ENCODE measurements at regions not wholly inside any gene's neighbourhood (a gene's known extent, or its start where the extent isn't known, plus 50 kb on each side); places are given as distances from the start of the nearest gene placed in this dataset.

DNA sequence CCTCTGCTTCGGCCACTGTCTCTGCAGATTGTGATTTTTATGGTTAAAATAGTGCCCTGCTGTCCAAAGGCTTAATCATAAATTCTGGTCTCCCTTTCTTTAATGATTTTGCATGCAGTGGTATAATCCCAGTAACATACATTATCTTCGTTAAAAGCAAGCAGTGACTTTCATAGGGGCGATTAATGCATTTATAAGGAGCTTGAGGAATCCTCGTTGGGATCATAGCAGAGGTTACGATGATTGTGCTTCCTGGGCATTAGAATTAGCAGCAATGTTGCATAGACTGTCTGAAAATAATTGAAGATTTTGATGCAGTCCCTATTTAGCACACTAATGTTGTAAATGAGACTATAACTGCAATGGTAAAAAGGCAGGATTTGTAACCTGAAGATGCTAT is 181.3 kb downstream of the PRL start:
- H3K4me1 ChIP-seq (ENCODE audit: control insufficient read depth in 1 of 2, insufficient read depth in 2 of 2, low read length in 2 of 2): no peaks in the 10 kb centered on the region
- H4K91ac ChIP-seq (ENCODE audit: low read depth, low read length): no peak overlapping the region
- H3K27me3 ChIP-seq (ENCODE audit: insufficient read depth, low read length): no peaks in the 10 kb centered on the region
- no peaks in the 10 kb centered on the region for H3K9me3 ChIP-seq (ENCODE audit: insufficient read depth, low read depth, low read length)
- H2BK120ac ChIP-seq (ENCODE audit: insufficient read depth, low read length, poor library complexity): no peak overlapping the region
- H3K18ac ChIP-seq (ENCODE audit: low read length): no peak overlapping the region
- no peaks in the 10 kb centered on the region for H3K79me1 ChIP-seq (ENCODE audit: low read length)
- no peak overlapping the region for H3K14ac ChIP-seq (ENCODE audit: low read length)
- no peak overlapping the region for H2AK5ac ChIP-seq (ENCODE audit: low read length)
- H3K4ac ChIP-seq (ENCODE audit: low read depth, low read length): no peak overlapping the region
- no peak overlapping the region for H4K12ac ChIP-seq (ENCODE audit: low read depth, low read length)
- no peaks in the 10 kb centered on the region for H3K79me2 ChIP-seq (ENCODE audit: control insufficient read depth, insufficient read depth, low read length, poor library complexity)
- DNase-seq: no peak
- no CpG with 5 or more reads among the region's 5 CpGs for WGBS (ENCODE audit: extremely low coverage, insufficient coverage, insufficient read length)
- no peak overlapping the region for H4K8ac ChIP-seq (ENCODE audit: low read depth, low read length)
- no peak overlapping the region for H2AFZ ChIP-seq (ENCODE audit: insufficient read depth, low read length, poor library complexity)
- H3K4me2 ChIP-seq (ENCODE audit: low read length): no peak overlapping the region
- no peak overlapping the region for H2BK12ac ChIP-seq (ENCODE audit: low read length)
- peaks cover 0 to 1% of the 10 kb centered on the region in 2 experiments for H3K36me3 ChIP-seq (ENCODE audit: control insufficient read depth in 1 of 2, insufficient read depth in 2 of 2, low read length in 2 of 2)
- H2BK5ac ChIP-seq (ENCODE audit: low read depth, low read length, poor library complexity): no peak overlapping the region
- no peak overlapping the region for H3K27ac ChIP-seq (ENCODE audit: low read depth, low read length)
- no peak overlapping the region for H3K23ac ChIP-seq (ENCODE audit: low read length)
- no peak overlapping the region for H3K4me3 ChIP-seq (ENCODE audit: low read depth, low read length)
- no peak overlapping the region for H3K9ac ChIP-seq (ENCODE audit: low read length)

DNA sequence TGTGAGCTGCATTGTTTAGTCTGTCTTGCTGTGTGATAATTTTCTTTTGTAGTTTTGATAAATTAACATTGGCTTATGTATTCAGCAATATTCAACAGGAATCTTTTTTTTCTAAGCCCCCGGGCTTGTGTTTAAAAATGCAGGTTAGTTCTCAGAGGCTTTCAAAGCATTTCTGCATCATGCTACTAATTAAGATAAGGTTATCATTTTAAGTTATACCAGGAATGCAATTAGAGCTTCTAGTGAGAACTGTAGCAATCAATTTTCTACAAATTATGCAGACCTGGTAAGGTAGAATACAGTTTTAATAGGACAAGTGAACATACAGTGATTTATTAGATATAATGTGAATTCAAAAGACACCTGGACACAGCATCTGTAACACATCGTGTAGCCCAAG is 179.2 kb downstream of the PRL start:
- no peak overlapping the region for H2BK120ac ChIP-seq (ENCODE audit: insufficient read depth, low read length, poor library complexity)
- no peak for DNase-seq

DNA sequence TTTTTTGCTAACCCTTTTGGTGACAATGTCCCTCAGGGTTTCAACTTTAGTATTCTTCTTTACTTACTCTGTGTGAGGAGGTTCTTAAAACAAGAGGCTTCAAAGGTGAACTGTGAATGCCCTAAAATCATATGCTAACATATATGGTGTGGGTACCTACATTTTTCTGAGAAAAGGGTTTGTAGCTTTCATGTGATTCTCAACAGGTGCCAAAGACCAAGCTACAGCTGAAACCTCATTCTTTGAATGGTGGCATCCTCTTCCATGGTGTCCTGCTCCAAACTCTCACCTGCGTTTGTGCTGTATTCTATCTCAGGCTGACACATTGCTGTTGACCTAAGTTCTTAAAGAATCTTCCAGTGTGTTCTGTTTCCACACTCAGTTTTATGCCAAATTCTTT is 177.3 kb downstream of the PRL start:
- Histone ChIP-seq H3K27me3 (ENCODE audit: insufficient read depth, low read length) (no peaks in the 10 kb centered on the region), H2AFZ (ENCODE audit: insufficient read depth, low read length, poor library complexity) (no peak overlapping the region), H3K23ac (ENCODE audit: low read length) (no peak overlapping the region), H3K36me3 (ENCODE audit: control insufficient read depth in 1 of 2, insufficient read depth in 2 of 2, low read length in 2 of 2) (peaks cover under 1 to 2% of the 10 kb centered on the region in 2 experiments), H3K18ac (ENCODE audit: low read length) (no peak overlapping the region), H3K4me2 (ENCODE audit: low read length) (no peak overlapping the region), H3K14ac (ENCODE audit: low read length) (no peak overlapping the region), H3K4ac (ENCODE audit: low read depth, low read length) (no peak overlapping the region), H4K8ac (ENCODE audit: low read depth, low read length) (no peak overlapping the region), H3K4me1 (ENCODE audit: control insufficient read depth in 1 of 2, insufficient read depth in 2 of 2, low read length in 2 of 2) (no peaks in the 10 kb centered on the region), H2BK5ac (ENCODE audit: low read depth, low read length, poor library complexity) (no peak overlapping the region), H3K79me1 (ENCODE audit: low read length) (no peaks in the 10 kb centered on the region), H4K12ac (ENCODE audit: low read depth, low read length) (no peak overlapping the region), H4K91ac (ENCODE audit: low read depth, low read length) (no peak overlapping the region), H2BK12ac (ENCODE audit: low read length) (no peak overlapping the region), H2BK120ac (ENCODE audit: insufficient read depth, low read length, poor library complexity) (no peak overlapping the region), H3K9me3 (ENCODE audit: insufficient read depth, low read depth, low read length) (no peaks in the 10 kb centered on the region), H3K79me2 (ENCODE audit: control insufficient read depth, insufficient read depth, low read length, poor library complexity) (no peaks in the 10 kb centered on the region), H3K4me3 (ENCODE audit: low read depth, low read length) (no peak overlapping the region), H2AK5ac (ENCODE audit: low read length) (no peak overlapping the region), H3K27ac (ENCODE audit: low read depth, low read length) (no peak overlapping the region), H3K9ac (ENCODE audit: low read length) (no peak overlapping the region)
- DNase-seq: no peak
- WGBS (ENCODE audit: extremely low coverage, insufficient coverage, insufficient read length): no CpG with 5 or more reads among the region's 1 CpG

More for the DNA sequence above, 179.2 kb downstream of the PRL start:
- Histone ChIP-seq H2BK12ac (ENCODE audit: low read length) (no peak overlapping the region), H3K4me2 (ENCODE audit: low read length) (no peak overlapping the region), H3K4me1 (ENCODE audit: control insufficient read depth in 1 of 2, insufficient read depth in 2 of 2, low read length in 2 of 2) (no peaks in the 10 kb centered on the region), H3K4ac (ENCODE audit: low read depth, low read length) (no peak overlapping the region), H3K23ac (ENCODE audit: low read length) (no peak overlapping the region), H2AK5ac (ENCODE audit: low read length) (no peak overlapping the region), H3K9ac (ENCODE audit: low read length) (no peak overlapping the region), H4K8ac (ENCODE audit: low read depth, low read length) (no peak overlapping the region), H3K27me3 (ENCODE audit: insufficient read depth, low read length) (no peaks in the 10 kb centered on the region), H3K18ac (ENCODE audit: low read length) (no peak overlapping the region), H4K12ac (ENCODE audit: low read depth, low read length) (no peak overlapping the region), H2BK5ac (ENCODE audit: low read depth, low read length, poor library complexity) (no peak overlapping the region), H2AFZ (ENCODE audit: insufficient read depth, low read length, poor library complexity) (no peak overlapping the region), H3K79me1 (ENCODE audit: low read length) (no peaks in the 10 kb centered on the region), H3K4me3 (ENCODE audit: low read depth, low read length) (no peak overlapping the region), H3K79me2 (ENCODE audit: control insufficient read depth, insufficient read depth, low read length, poor library complexity) (no peaks in the 10 kb centered on the region), H3K36me3 (ENCODE audit: control insufficient read depth in 1 of 2, insufficient read depth in 2 of 2, low read length in 2 of 2) (peaks cover 0 to 2% of the 10 kb centered on the region in 2 experiments), H4K91ac (ENCODE audit: low read depth, low read length) (no peak overlapping the region), H3K9me3 (ENCODE audit: insufficient read depth, low read depth, low read length) (no peaks in the 10 kb centered on the region), H3K27ac (ENCODE audit: low read depth, low read length) (no peak overlapping the region), H3K14ac (ENCODE audit: low read length) (no peak overlapping the region)
- WGBS (ENCODE audit: extremely low coverage, insufficient coverage, insufficient read length): no CpG with 5 or more reads among the region's 2 CpGs

DNA sequence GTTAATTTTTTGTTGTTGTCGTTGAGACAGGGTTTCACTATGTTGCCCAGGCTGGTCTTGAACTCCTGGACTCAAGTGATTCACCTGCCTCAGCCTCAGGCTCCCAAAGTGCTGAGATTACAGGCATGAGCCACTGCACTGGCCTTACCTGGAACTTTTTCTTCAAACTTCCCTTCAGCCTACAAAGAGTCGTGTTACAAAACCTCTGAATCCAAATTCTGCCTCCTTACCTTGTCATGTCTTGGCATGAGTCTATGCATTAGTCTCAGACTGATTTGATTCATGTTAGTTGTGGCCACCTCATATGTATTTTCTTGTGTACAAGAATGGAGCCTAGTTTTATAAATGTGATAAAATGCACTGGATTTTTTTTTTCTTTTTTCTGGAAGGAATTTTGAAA is 172.1 kb downstream of the PRL start:
- Histone ChIP-seq H4K12ac (ENCODE audit: low read depth, low read length) (no peak overlapping the region), H2BK5ac (ENCODE audit: low read depth, low read length, poor library complexity) (no peak overlapping the region), H3K9me3 (ENCODE audit: insufficient read depth, low read depth, low read length) (no peaks in the 10 kb centered on the region), H2BK12ac (ENCODE audit: low read length) (no peak overlapping the region), H3K4me3 (ENCODE audit: low read depth, low read length) (no peak overlapping the region), H3K27me3 (ENCODE audit: insufficient read depth, low read length) (no peaks in the 10 kb centered on the region), H2BK120ac (ENCODE audit: insufficient read depth, low read length, poor library complexity) (no peak overlapping the region), H3K18ac (ENCODE audit: low read length) (no peak overlapping the region), H2AK5ac (ENCODE audit: low read length) (no peak overlapping the region), H3K14ac (ENCODE audit: low read length) (no peak overlapping the region), H4K91ac (ENCODE audit: low read depth, low read length) (no peak overlapping the region), H3K79me1 (ENCODE audit: low read length) (no peaks in the 10 kb centered on the region), H3K79me2 (ENCODE audit: control insufficient read depth, insufficient read depth, low read length, poor library complexity) (no peaks in the 10 kb centered on the region), H3K4me1 (ENCODE audit: control insufficient read depth in 1 of 2, insufficient read depth in 2 of 2, low read length in 2 of 2) (no peaks in the 10 kb centered on the region), H4K8ac (ENCODE audit: low read depth, low read length) (no peak overlapping the region), H3K36me3 (ENCODE audit: control insufficient read depth in 1 of 2, insufficient read depth in 2 of 2, low read length in 2 of 2) (peaks cover 1 to 2% of the 10 kb centered on the region in 2 experiments), H2AFZ (ENCODE audit: insufficient read depth, low read length, poor library complexity) (no peak overlapping the region), H3K9ac (ENCODE audit: low read length) (no peak overlapping the region), H3K27ac (ENCODE audit: low read depth, low read length) (no peak overlapping the region), H3K23ac (ENCODE audit: low read length) (no peak overlapping the region), H3K4me2 (ENCODE audit: low read length) (no peak overlapping the region), H3K4ac (ENCODE audit: low read depth, low read length) (no peak overlapping the region)
- no CpG with 5 or more reads among the region's 2 CpGs for WGBS (ENCODE audit: extremely low coverage, insufficient coverage, insufficient read length)
- DNase-seq: no peak

All from trophoblast cell (in vitro differentiated cells and primary cell).